ENCODE measurements at regions not wholly inside any gene's neighbourhood (a gene's known extent, or its start where the extent isn't known, plus 50 kb on each side); places are given as distances from the start of the nearest gene placed in this dataset.

DNA sequence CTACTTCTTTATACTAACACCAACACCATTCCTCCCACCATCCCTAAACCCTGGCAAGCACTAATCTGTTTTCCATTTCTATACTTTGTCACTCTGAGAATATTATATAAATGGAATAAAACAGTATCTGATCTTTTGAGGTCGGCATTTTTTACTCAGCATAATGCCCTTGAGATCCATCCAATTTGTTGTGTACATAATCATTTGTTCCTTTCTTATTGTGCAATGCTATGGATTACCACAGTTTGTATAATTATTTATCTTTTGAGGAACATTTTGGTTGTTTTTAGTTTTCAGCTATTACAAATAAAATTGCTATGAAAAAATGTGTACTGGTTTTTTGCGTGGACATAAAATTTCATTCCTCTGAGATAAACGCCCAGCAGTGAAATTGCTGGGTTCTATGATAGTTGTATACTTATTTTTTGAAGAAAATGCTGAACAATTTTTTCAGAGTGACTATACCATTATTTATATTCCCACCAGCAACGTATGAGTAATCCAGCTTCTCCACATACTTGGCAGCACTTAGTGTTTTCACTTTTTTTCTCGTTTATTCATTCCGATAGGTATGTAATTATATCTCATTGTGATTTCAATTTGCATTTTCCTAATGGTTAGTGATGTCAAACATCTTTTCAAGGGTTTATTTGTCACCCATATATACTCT lies 154.3 kb upstream of the DCAF8L1 start:
- no peak for TF ChIP-seq EP300 (IDR thresholded peaks at IDR 0.05; ENCODE audit: borderline replicate concordance)
- TF ChIP-seq TAF1 (IDR thresholded peaks at IDR 0.05; ENCODE audit: low read depth): no peak
- no peak for TF ChIP-seq RAD21 (IDR thresholded peaks at IDR 0.05; ENCODE audit: low read depth)
- no peak for TF ChIP-seq YY1 (IDR thresholded peaks at IDR 0.05; ENCODE audit: low read depth)
- TF ChIP-seq CREB1 (IDR thresholded peaks at IDR 0.05; ENCODE audit: low read depth): no peak
- TF ChIP-seq, protein P1, sequence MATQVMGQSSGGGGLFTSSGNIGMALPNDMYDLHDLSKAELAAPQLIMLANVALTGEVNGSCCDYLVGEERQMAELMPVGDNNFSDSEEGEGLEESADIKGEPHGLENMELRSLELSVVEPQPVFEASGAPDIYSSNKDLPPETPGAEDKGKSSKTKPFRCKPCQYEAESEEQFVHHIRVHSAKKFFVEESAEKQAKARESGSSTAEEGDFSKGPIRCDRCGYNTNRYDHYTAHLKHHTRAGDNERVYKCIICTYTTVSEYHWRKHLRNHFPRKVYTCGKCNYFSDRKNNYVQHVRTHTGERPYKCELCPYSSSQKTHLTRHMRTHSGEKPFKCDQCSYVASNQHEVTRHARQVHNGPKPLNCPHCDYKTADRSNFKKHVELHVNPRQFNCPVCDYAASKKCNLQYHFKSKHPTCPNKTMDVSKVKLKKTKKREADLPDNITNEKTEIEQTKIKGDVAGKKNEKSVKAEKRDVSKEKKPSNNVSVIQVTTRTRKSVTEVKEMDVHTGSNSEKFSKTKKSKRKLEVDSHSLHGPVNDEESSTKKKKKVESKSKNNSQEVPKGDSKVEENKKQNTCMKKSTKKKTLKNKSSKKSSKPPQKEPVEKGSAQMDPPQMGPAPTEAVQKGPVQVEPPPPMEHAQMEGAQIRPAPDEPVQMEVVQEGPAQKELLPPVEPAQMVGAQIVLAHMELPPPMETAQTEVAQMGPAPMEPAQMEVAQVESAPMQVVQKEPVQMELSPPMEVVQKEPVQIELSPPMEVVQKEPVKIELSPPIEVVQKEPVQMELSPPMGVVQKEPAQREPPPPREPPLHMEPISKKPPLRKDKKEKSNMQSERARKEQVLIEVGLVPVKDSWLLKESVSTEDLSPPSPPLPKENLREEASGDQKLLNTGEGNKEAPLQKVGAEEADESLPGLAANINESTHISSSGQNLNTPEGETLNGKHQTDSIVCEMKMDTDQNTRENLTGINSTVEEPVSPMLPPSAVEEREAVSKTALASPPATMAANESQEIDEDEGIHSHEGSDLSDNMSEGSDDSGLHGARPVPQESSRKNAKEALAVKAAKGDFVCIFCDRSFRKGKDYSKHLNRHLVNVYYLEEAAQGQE (IDR thresholded peaks at IDR 0.05; ENCODE audit: low read depth): no peak
- TF ChIP-seq NFIC (IDR thresholded peaks at IDR 0.05): no peak
- no peak for TF ChIP-seq CEBPB (IDR thresholded peaks at IDR 0.05)
- TF ChIP-seq, protein P2, sequence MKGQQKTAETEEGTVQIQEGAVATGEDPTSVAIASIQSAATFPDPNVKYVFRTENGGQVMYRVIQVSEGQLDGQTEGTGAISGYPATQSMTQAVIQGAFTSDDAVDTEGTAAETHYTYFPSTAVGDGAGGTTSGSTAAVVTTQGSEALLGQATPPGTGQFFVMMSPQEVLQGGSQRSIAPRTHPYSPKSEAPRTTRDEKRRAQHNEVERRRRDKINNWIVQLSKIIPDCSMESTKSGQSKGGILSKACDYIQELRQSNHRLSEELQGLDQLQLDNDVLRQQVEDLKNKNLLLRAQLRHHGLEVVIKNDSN (IDR thresholded peaks at IDR 0.05): no peak
- TF ChIP-seq, protein P3, sequence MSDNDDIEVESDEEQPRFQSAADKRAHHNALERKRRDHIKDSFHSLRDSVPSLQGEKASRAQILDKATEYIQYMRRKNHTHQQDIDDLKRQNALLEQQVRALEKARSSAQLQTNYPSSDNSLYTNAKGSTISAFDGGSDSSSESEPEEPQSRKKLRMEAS (IDR thresholded peaks at IDR 0.05): no peak
- no peak for TF ChIP-seq ZBTB7A (IDR thresholded peaks at IDR 0.05; ENCODE audit: low read depth)
- TF ChIP-seq FOXM1 (IDR thresholded peaks at IDR 0.05; ENCODE audit: borderline replicate concordance, low read depth): no peak
- no peak for TF ChIP-seq TCF12 (IDR thresholded peaks at IDR 0.05; ENCODE audit: low read depth)
- no peak for TF ChIP-seq EGR1 (IDR thresholded peaks at IDR 0.05)
- no peak for TF ChIP-seq TEAD4 (IDR thresholded peaks at IDR 0.05)

DNA sequence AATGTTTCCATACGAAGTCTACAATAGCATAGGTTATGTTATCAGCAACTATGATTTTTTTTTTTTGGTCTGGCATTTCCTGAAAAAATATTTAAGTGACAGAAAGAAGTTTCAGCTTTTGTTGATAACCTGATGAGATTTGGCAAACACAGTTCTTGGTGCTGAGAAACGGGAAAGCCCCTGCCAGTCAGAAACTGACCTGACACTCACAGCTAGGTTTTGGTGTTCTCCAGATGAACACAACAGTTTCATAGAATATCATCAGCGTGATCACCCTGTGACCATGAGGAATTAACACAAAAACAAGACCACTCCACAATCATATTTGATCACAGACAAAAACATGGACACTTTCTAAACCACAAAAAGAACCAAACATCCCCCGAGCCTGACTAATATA lies 152.5 kb upstream of the DCAF8L1 start:
- no peak for TF ChIP-seq TEAD4 (IDR thresholded peaks at IDR 0.05)
- no peak for TF ChIP-seq EP300 (IDR thresholded peaks at IDR 0.05; ENCODE audit: borderline replicate concordance)
- no peak for TF ChIP-seq RAD21 (IDR thresholded peaks at IDR 0.05; ENCODE audit: low read depth)
- no peak for TF ChIP-seq CREB1 (IDR thresholded peaks at IDR 0.05; ENCODE audit: low read depth)
- no peak for TF ChIP-seq ZBTB7A (IDR thresholded peaks at IDR 0.05; ENCODE audit: low read depth)
- TF ChIP-seq, protein P1 (IDR thresholded peaks at IDR 0.05; ENCODE audit: low read depth): no peak
- TF ChIP-seq NFIC (IDR thresholded peaks at IDR 0.05): no peak
- TF ChIP-seq, protein P3 (IDR thresholded peaks at IDR 0.05): no peak
- no peak for TF ChIP-seq CEBPB (IDR thresholded peaks at IDR 0.05)
- no peak for TF ChIP-seq YY1 (IDR thresholded peaks at IDR 0.05; ENCODE audit: low read depth)
- no peak for TF ChIP-seq FOXM1 (IDR thresholded peaks at IDR 0.05; ENCODE audit: borderline replicate concordance, low read depth)
- no peak for TF ChIP-seq EGR1 (IDR thresholded peaks at IDR 0.05)
- no peak for TF ChIP-seq TCF12 (IDR thresholded peaks at IDR 0.05; ENCODE audit: low read depth)
- TF ChIP-seq, protein P2 (IDR thresholded peaks at IDR 0.05): no peak
- no peak for TF ChIP-seq TAF1 (IDR thresholded peaks at IDR 0.05; ENCODE audit: low read depth)

DNA sequence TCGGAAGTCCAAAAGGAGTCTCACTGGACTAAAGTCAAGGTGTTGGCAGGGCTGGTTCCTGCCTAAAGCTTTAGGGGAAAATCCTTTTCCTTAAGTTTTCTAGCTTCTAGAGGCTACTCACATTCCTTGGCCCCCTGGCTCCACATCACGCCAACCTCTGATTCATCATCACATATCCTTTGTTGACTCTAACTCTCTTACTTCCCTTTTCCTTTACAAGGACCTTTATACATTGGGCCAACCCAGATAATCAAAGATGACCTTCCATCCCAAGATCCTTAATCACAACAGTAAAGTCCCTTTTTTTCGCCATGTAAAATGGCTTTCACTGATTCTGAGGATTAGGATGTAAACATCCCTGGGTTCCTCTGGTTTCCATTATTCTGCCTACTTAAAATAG lies 146.4 kb upstream of the DCAF8L1 start:
- TF ChIP-seq RAD21 (IDR thresholded peaks at IDR 0.05; ENCODE audit: low read depth): no peak
- no peak for TF ChIP-seq TAF1 (IDR thresholded peaks at IDR 0.05; ENCODE audit: low read depth)
- TF ChIP-seq CREB1 (IDR thresholded peaks at IDR 0.05; ENCODE audit: low read depth): no peak
- no peak for TF ChIP-seq YY1 (IDR thresholded peaks at IDR 0.05; ENCODE audit: low read depth)
- TF ChIP-seq, protein P2 (IDR thresholded peaks at IDR 0.05): no peak
- no peak for TF ChIP-seq NFIC (IDR thresholded peaks at IDR 0.05)
- no peak for TF ChIP-seq ZBTB7A (IDR thresholded peaks at IDR 0.05; ENCODE audit: low read depth)
- TF ChIP-seq, protein P3 (IDR thresholded peaks at IDR 0.05): no peak
- TF ChIP-seq, protein P1 (IDR thresholded peaks at IDR 0.05; ENCODE audit: low read depth): no peak
- no peak for TF ChIP-seq TCF12 (IDR thresholded peaks at IDR 0.05; ENCODE audit: low read depth)
